Right ventricle myocardium inferior (tissue), 1 donor: ENCODE measurements at regions not wholly inside any gene's neighbourhood (a gene's known extent, or its start where the extent isn't known, plus 50 kb on each side); places are given as distances from the start of the nearest gene placed in this dataset.

ENCODE experiments used
- ATAC-seq: fragments of 200-7000 bp; cut with Tn5 transposase; one replicate; pipeline ENCODE4 v1.9.1; 2020; ENCODE audit warnings: mild to moderate bottlenecking, moderate library complexity
- DNase-seq: peaks from one replicate; pipeline ENCODE4 v3.0.0; 2021; ENCODE audit errors: missing footprints
- intact Hi-C: fragments of 100-400 bp; cut with DNase I; formaldehyde crosslinking; loops from one replicate; pipeline ENCODE4 v1.11.0; 2022
- donor health status: DM: no; HTN: yes; CAD: no; lungs with severe emphysema.

GRCh38 chr3:177735431-177735830 is 538.1 kb upstream of the TBL1XR1 start:
- ATAC-seq, result no peak
- intact Hi-C loops, result no loop called here
- DNase-seq, result no peak

GRCh38 chr3:177739461-177739860 is 542.2 kb upstream of the TBL1XR1 start:
- no peak for ATAC-seq
- no peak for DNase-seq
- intact Hi-C loops, result no loop called here

- no peak for ATAC-seq
- DNase-seq, result no peak
- intact Hi-C loops, result no loop called here
Measured at GRCh38 chr3:177740254-177740653, 543.0 kb upstream of the TBL1XR1 start.

- ATAC-seq, result no peak
- intact Hi-C loops, result no loop called here
- no peak for DNase-seq
Measured at GRCh38 chr3:177742273-177742672, 545.0 kb upstream of the TBL1XR1 start.

- intact Hi-C loops, result no loop called here
- DNase-seq, result no peak
- no peak for ATAC-seq
Measured at GRCh38 chr3:177743173-177743890, 546.0 kb upstream of the TBL1XR1 start.

- DNase-seq (no peak), ATAC-seq (peak; percentile 86)
- intact Hi-C loops, result no loop called here
Measured at GRCh38 chr3:177744873-177745606, 547.8 kb upstream of the TBL1XR1 start.

GRCh38 chr3:177745607-177746005 is 548.3 kb upstream of the TBL1XR1 start:
- ATAC-seq, result no peak
- no peak for DNase-seq
- intact Hi-C loops, result no loop called here

- DNase-seq, result no peak
- ATAC-seq, result no peak
- intact Hi-C loops, result no loop called here
Measured at GRCh38 chr3:177746337-177746933, 549.2 kb upstream of the TBL1XR1 start.

GRCh38 chr3:177749836-177750235 is 552.6 kb upstream of the TBL1XR1 start:
- intact Hi-C loops, result no loop called here
- DNase-seq (no peak), ATAC-seq (no peak)

- intact Hi-C loops, result no loop called here
- ATAC-seq, result no peak
- no peak for DNase-seq
Measured at GRCh38 chr3:177750436-177750835, 553.2 kb upstream of the TBL1XR1 start.

- no peak for DNase-seq
- ATAC-seq, result no peak
- intact Hi-C loops, result no loop called here
Measured at GRCh38 chr3:177751770-177752169, 554.5 kb upstream of the TBL1XR1 start.

GRCh38 chr3:177752831-177753230 is 555.5 kb upstream of the TBL1XR1 start:
- intact Hi-C loops, result no loop called here
- no peak for ATAC-seq
- DNase-seq, result no peak

GRCh38 chr3:177753451-177754155 is 556.3 kb upstream of the TBL1XR1 start:
- intact Hi-C loops, result no loop called here
- ATAC-seq, result peak; percentile 94
- peak; percentile 76 for DNase-seq

GRCh38 chr3:177754508-177754921 is 557.2 kb upstream of the TBL1XR1 start:
- intact Hi-C loops, result no loop called here
- ATAC-seq, result peak; percentile 33
- no peak for DNase-seq

GRCh38 chr3:177758126-177758525 is 560.8 kb upstream of the TBL1XR1 start:
- intact Hi-C loops, result no loop called here
- DNase-seq (no peak), ATAC-seq (no peak)

- intact Hi-C loops, result loop anchor here (2.0 kb wide), 1 partner anchor 246 kb away; no protein-coding TSS in a partner anchor
- no peak for DNase-seq
- ATAC-seq, result no peak
Measured at GRCh38 chr3:177760803-177761202, 563.5 kb upstream of the TBL1XR1 start.

- ATAC-seq (peak; percentile 89), DNase-seq (no peak)
- intact Hi-C loops, result no loop called here
Measured at GRCh38 chr3:177764377-177764912, 567.2 kb upstream of the TBL1XR1 start.

GRCh38 chr3:177764933-177765332 is 567.7 kb upstream of the TBL1XR1 start:
- ATAC-seq, result no peak
- intact Hi-C loops, result no loop called here
- no peak for DNase-seq
